ENCODE measurements at regions not wholly inside any gene's neighbourhood (a gene's known extent, or its start where the extent isn't known, plus 50 kb on each side); places are given as distances from the start of the nearest gene placed in this dataset.

GRCh38 chr15:93190238-93190637 lies 101.2 kb upstream of the RGMA start:
- Histone ChIP-seq H3K36me3 (ENCODE audit: control insufficient read depth, insufficient read depth, low read length) (no peaks in the 10 kb centered on the region), H3K56ac (ENCODE audit: extremely low read depth, insufficient read depth, low read length) (no peak overlapping the region), H2BK15ac (ENCODE audit: low read depth, low read length) (no peak overlapping the region), H4K91ac (ENCODE audit: insufficient read depth, low read depth, low read length) (no peak overlapping the region), H2BK20ac (ENCODE audit: low read depth, low read length) (no peak overlapping the region), H4K20me1 (ENCODE audit: insufficient read depth, low read length) (no peaks in the 10 kb centered on the region), H2AK9ac (replicated peaks; ENCODE audit: low read depth, low read length, poor library complexity) (no peak overlapping the region), H2BK120ac (ENCODE audit: low read depth, low read length) (no peak overlapping the region), H3K18ac (ENCODE audit: low read depth, low read length) (no peak overlapping the region), H3K27ac (ENCODE audit: insufficient read depth, low read length) (no peak overlapping the region), H3K4me1 (ENCODE audit: control insufficient read depth, insufficient read depth, low read length) (no peaks in the 10 kb centered on the region), H2AK5ac (ENCODE audit: low read depth, low read length) (no peak overlapping the region), H3K14ac (replicated peaks; ENCODE audit: low read depth, low read length) (no peak overlapping the region), H3K79me1 (ENCODE audit: low read depth in 1 of 2, low read length in 2 of 2) (no peaks in the 10 kb centered on the region), H3K27me3 (ENCODE audit: control insufficient read depth, insufficient read depth, low read length) (no peaks in the 10 kb centered on the region), H3K23ac (ENCODE audit: low read depth, low read length) (no peak overlapping the region), H2AFZ (replicated peaks; ENCODE audit: low read length, poor library complexity) (no peak overlapping the region), H3K9me1 (ENCODE audit: insufficient read depth, low read length) (no peaks in the 10 kb centered on the region), H3K4ac (ENCODE audit: low read depth, low read length) (no peak overlapping the region), H4K8ac (ENCODE audit: low read depth in 2 of 2, low read length in 2 of 2) (no peak overlapping the region), H3K4me3 (ENCODE audit: insufficient read depth, low read depth, low read length) (no peak overlapping the region), H2BK5ac (ENCODE audit: low read depth, low read length, poor library complexity, severe bottlenecking) (no peak overlapping the region), H3K4me2 (ENCODE audit: low read depth, low read length) (no peak overlapping the region), H4K5ac (ENCODE audit: low read depth, low read length) (no peak overlapping the region), H3K9ac (ENCODE audit: low read depth, low read length) (no peak overlapping the region), H3K9me3 (ENCODE audit: control insufficient read depth, insufficient read depth, low read length) (0 out of 2 replicates have a peak, but pooled peaks cover 2% of the 10 kb centered on the region)
- ATAC-seq (ENCODE audit: low read depth) (no peak), DNase-seq (no peak)
- CTCF ChIA-PET: no interaction called here
- dilution Hi-C loops (cut with HindIII; ENCODE audit: low sequenced_read_pairs, unreplicated experiment): no loop called here
- in situ Hi-C loops (cut with MboI; ENCODE audit: low sequenced_read_pairs): no loop called here
- POLR2A ChIA-PET (ENCODE audit: unreplicated experiment): no interaction called here
- no TSS peak for BruUV-seq (replicated peaks)
- no CpG with 5 or more reads among the region's 8 CpGs for WGBS, 2 experiments (ENCODE audit: extremely low coverage in 2 of 2, insufficient read length in 1 of 2)
- no peak for TF ChIP-seq CEBPB (IDR thresholded peaks at IDR 0.05; ENCODE audit: low read depth, low read length)
- TF ChIP-seq RAD21 (IDR thresholded peaks at IDR 0.05; ENCODE audit: low read length): no peak
- no peak for TF ChIP-seq RFX5 (IDR thresholded peaks at IDR 0.05; ENCODE audit: low read depth, low read length)
- TF ChIP-seq CHD1 (IDR thresholded peaks at IDR 0.05; ENCODE audit: low read depth, low read length): no peak
- TF ChIP-seq POLR2A (IDR thresholded peaks at IDR 0.05; ENCODE audit: low read depth, low read length): no peak
- no peak for TF ChIP-seq MXI1 (IDR thresholded peaks at IDR 0.05; ENCODE audit: borderline replicate concordance, low read depth, low read length)
- no peak for TF ChIP-seq FOS (IDR thresholded peaks at IDR 0.05; ENCODE audit: low read depth, low read length)
- TF ChIP-seq BHLHE40 (IDR thresholded peaks at IDR 0.05; ENCODE audit: low read depth, low read length): no peak
- TF ChIP-seq NFE2L2 (IDR thresholded peaks at IDR 0.05; ENCODE audit: low read depth, low read length): no peak
- no peak for TF ChIP-seq CTCF (conservative IDR thresholded peaks at IDR 0.05; ENCODE audit: low read depth, low read length)
- TF ChIP-seq RCOR1 (IDR thresholded peaks at IDR 0.05; ENCODE audit: insufficient replicate concordance, low read length): no peak
- TF ChIP-seq MAFK (IDR thresholded peaks at IDR 0.05; ENCODE audit: low read depth, low read length): no peak
- no peak for TF ChIP-seq ELK1 (IDR thresholded peaks at IDR 0.05; ENCODE audit: borderline replicate concordance, low read depth, low read length)
- no peak for TF ChIP-seq USF2 (IDR thresholded peaks at IDR 0.05; ENCODE audit: low read depth, low read length)
- TF ChIP-seq MAZ (IDR thresholded peaks at IDR 0.05; ENCODE audit: borderline replicate concordance, low read depth, low read length): no peak
- TF ChIP-seq SMC3 (IDR thresholded peaks at IDR 0.05; ENCODE audit: low read depth, low read length): no peak
- intact Hi-C loops (cut with micrococcal nuclease): no loop called here
